ENCODE measurements at regions not wholly inside any gene's neighbourhood (a gene's known extent, or its start where the extent isn't known, plus 50 kb on each side); places are given as distances from the start of the nearest gene placed in this dataset.

GRCh38 chr15:79157631-79158592 lies 67.3 kb upstream of the RASGRF1 start:
- Histone ChIP-seq H3K4me2 (ENCODE audit: insufficient read depth, low read length) (no peak overlapping the region), H4K20me1 (replicated peaks; ENCODE audit: control insufficient read depth, insufficient read depth, low read length) (no peaks in the 10 kb centered on the region), H3K9me1 (ENCODE audit: control insufficient read depth, insufficient read depth, low read length) (no peaks in the 10 kb centered on the region), H3K4me3 (no peak overlapping the region), H3K27me3 (ENCODE audit: control insufficient read depth in 2 of 2, insufficient read depth in 2 of 2, low read length in 2 of 2) (peaks cover 3 to 30% of the 10 kb centered on the region in 2 experiments; a peak in 3 of 5 replicates), H3K9ac (ENCODE audit: insufficient read depth in 1 of 2, low read depth in 2 of 2, low read length in 2 of 2) (no peak overlapping the region), H3K4me1 (replicated peaks in 1 of 2; ENCODE audit: control insufficient read depth in 2 of 2, insufficient read depth in 2 of 2, low read length in 2 of 2) (no peaks in the 10 kb centered on the region), H2AFZ (ENCODE audit: low read depth, low read length) (no peak overlapping the region), H3K27ac (ENCODE audit: extremely low read depth, low read depth, low read length) (no peak overlapping the region), H3K9me3 (replicated peaks; ENCODE audit: control insufficient read depth, insufficient read depth, low read depth, low read length) (no peaks in the 10 kb centered on the region), H3K36me3 (ENCODE audit: control insufficient read depth, insufficient read depth, low read length) (no peaks in the 10 kb centered on the region), H3K79me2 (ENCODE audit: control insufficient read depth, insufficient read depth, low read length) (no peaks in the 10 kb centered on the region)
- POLR2A ChIA-PET: interaction anchor here (0.6 to 1.2 kb wide), 5 partner anchors 11 to 494 kb away, joined by 3 to 4 read pairs (median 3); no protein-coding TSS in a partner anchor
- DNase-seq (ENCODE audit: extremely low read depth in 1 of 4, low spot score in 3 of 4) (no peak), FAIRE-seq (no peak), ATAC-seq (no peak)
- CTCF ChIA-PET (ENCODE audit: low intra/inter-chr PET ratio): no interaction called here
- intact Hi-C loops (cut with micrococcal nuclease): no loop called here
- WGBS (ENCODE audit: insufficient coverage, low coverage, missing lambda C conversion rate): 4% methylated on average over 13 of the region's 13 CpGs
- no TSS peak for BruUV-seq (replicated peaks)
- in situ Hi-C loops (cut with MboI): no loop called here
- TF ChIP-seq ARID4B (CRISPR knock-in tag; IDR thresholded peaks at IDR 0.05) (no peak), ARID2 (IDR thresholded peaks at IDR 0.05) (no peak), ZNF79 (CRISPR knock-in tag; IDR thresholded peaks at IDR 0.05; ENCODE audit: low read depth) (no peak), SAFB (IDR thresholded peaks at IDR 0.05; ENCODE audit: borderline replicate concordance, low read depth, low read length) (no peak), MIER1 (IDR thresholded peaks at IDR 0.05; ENCODE audit: low read depth) (no peak), TAF15 (IDR thresholded peaks at IDR 0.05; ENCODE audit: low read depth, low read length) (no peak), CTCF (IDR thresholded peaks at IDR 0.05 in 2 of 3, conservative IDR thresholded peaks at IDR 0.05 in 1 of 3; ENCODE audit: insufficient read depth in 2 of 3, low read depth in 1 of 3, low read length in 3 of 3) (no peak), ZNF197 (CRISPR knock-in tag; IDR thresholded peaks at IDR 0.05; ENCODE audit: low read depth) (no peak), ZNF584 (CRISPR knock-in tag; IDR thresholded peaks at IDR 0.05; ENCODE audit: low read depth) (no peak), SNAPC5 (CRISPR knock-in tag; IDR thresholded peaks at IDR 0.05) (no peak), ZNF444 (CRISPR knock-in tag; IDR thresholded peaks at IDR 0.05) (no peak), ZKSCAN8 (CRISPR knock-in tag; IDR thresholded peaks at IDR 0.05) (no peak), EP400 (IDR thresholded peaks at IDR 0.05) (no peak), ZFP36 (IDR thresholded peaks at IDR 0.05; ENCODE audit: low read depth, low read length, partially characterized antibody) (no peak), ZNF316 (IDR thresholded peaks at IDR 0.05) (no peak), TBL1XR1 (IDR thresholded peaks at IDR 0.05; ENCODE audit: low read length in 2 of 2) (no peak)
